ENCODE measurements at regions not wholly inside any gene's neighbourhood (a gene's known extent, or its start where the extent isn't known, plus 50 kb on each side); places are given as distances from the start of the nearest gene placed in this dataset.
"Not testable (repeated sequence)": the region's sequence is repeated elsewhere in the genome, so short reads cannot be mapped to it uniquely, and the experiment has no call there.

- DNase-seq (ENCODE audit: low read depth), result no peak
- TF ChIP-seq, protein P1, sequence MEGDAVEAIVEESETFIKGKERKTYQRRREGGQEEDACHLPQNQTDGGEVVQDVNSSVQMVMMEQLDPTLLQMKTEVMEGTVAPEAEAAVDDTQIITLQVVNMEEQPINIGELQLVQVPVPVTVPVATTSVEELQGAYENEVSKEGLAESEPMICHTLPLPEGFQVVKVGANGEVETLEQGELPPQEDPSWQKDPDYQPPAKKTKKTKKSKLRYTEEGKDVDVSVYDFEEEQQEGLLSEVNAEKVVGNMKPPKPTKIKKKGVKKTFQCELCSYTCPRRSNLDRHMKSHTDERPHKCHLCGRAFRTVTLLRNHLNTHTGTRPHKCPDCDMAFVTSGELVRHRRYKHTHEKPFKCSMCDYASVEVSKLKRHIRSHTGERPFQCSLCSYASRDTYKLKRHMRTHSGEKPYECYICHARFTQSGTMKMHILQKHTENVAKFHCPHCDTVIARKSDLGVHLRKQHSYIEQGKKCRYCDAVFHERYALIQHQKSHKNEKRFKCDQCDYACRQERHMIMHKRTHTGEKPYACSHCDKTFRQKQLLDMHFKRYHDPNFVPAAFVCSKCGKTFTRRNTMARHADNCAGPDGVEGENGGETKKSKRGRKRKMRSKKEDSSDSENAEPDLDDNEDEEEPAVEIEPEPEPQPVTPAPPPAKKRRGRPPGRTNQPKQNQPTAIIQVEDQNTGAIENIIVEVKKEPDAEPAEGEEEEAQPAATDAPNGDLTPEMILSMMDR (IDR thresholded peaks at IDR 0.05; ENCODE audit: control insufficient read depth, insufficient read depth, low read depth, low read length, missing control alignments), result no peak
- no peak overlapping the region for H3K4me3 ChIP-seq (ENCODE audit: control insufficient read depth, low read depth, low read length)
Observed at GRCh38 chr1:164154622-164155021, 404.4 kb upstream of the PBX1 start.

DNA sequence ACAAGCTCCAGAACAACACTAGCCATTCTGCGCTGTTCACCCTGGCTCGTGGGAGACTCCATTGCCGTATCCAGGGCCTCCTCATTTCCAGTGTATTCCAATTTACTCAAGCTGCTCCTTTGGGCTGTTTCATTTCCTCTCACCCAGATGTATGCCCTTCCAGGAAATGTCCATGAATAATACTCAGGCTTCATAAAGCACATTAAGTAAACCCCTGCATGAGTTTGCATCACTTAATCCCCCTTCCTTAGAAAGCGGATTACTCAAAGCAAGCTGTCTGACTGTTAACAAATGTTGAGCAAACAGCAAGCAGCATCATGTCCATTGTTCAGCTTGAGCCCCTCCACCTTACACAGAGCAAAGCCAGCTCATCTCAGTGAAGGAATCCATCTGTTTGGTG lies 403.6 kb upstream of the PBX1 start:
- TF ChIP-seq, protein P1 (IDR thresholded peaks at IDR 0.05; ENCODE audit: control insufficient read depth, insufficient read depth, low read depth, low read length, missing control alignments), result no peak
- H3K4me3 ChIP-seq (ENCODE audit: control insufficient read depth, low read depth, low read length), result no peak overlapping the region
- DNase-seq (ENCODE audit: low read depth), result no peak

DNA sequence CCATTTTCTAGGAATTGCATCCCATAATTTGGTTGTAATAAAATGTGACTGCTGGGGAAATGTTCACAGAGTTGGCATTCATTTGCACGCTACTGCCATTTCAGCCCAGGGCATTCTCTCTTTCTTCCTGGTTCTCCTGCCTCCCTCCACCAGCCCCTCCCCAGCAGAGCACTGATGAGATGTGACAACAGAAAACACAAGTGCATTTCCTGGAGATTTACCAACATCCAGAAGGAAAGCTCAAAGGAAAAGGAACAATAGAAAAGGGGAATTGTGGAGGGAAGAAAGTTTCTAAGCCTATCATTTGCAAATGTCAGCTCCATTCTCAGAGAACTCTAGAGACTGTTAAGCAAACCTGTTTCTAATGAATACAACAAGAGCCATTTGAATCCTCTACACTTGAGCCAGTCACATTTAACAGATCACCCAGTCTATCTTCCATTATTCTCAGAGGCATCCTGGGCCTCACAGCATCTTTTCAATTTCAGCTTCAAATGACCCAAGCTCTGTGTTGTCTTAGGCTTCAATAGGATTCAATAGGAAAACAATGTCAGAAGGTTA lies 395.6 kb upstream of the PBX1 start:
- no peak overlapping the region for H3K4me3 ChIP-seq (ENCODE audit: control insufficient read depth, low read depth, low read length)
- DNase-seq (ENCODE audit: low read depth), result no peak
- TF ChIP-seq, protein P1 (IDR thresholded peaks at IDR 0.05; ENCODE audit: control insufficient read depth, insufficient read depth, low read depth, low read length, missing control alignments), result no peak

- TF ChIP-seq, protein P1 (IDR thresholded peaks at IDR 0.05; ENCODE audit: control insufficient read depth, insufficient read depth, low read depth, low read length, missing control alignments), result no peak
- DNase-seq (ENCODE audit: low read depth), result no peak
- H3K4me3 ChIP-seq (ENCODE audit: control insufficient read depth, low read depth, low read length), result no peak overlapping the region
Observed at GRCh38 chr1:164165466-164165865, 393.5 kb upstream of the PBX1 start.

DNA sequence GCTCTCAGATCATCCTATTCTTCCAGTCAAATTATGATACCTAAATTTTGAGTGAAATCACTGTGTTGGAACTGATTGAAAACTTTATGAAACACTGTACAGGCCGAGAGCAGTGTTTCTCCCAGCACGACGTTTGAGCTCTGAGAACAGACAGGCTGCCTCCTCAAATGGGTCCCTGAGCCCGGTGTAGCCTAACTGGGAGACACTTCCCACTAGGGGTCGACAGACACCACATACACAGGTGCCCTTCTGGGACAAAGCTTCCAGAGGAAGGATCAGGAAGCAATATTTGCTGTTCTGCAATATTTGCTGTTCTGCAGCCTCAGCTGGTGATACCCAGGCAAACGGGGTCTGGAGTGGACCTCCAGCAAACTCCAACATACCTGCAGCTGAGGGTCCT lies 392.5 kb upstream of the PBX1 start:
- not testable (repeated sequence) for H3K4me3 ChIP-seq (ENCODE audit: control insufficient read depth, low read depth, low read length)
- peak; percentile 1 for DNase-seq (ENCODE audit: low read depth)
- TF ChIP-seq, protein P1 (IDR thresholded peaks at IDR 0.05; ENCODE audit: control insufficient read depth, insufficient read depth, low read depth, low read length, missing control alignments), result peak; percentile 62

DNA sequence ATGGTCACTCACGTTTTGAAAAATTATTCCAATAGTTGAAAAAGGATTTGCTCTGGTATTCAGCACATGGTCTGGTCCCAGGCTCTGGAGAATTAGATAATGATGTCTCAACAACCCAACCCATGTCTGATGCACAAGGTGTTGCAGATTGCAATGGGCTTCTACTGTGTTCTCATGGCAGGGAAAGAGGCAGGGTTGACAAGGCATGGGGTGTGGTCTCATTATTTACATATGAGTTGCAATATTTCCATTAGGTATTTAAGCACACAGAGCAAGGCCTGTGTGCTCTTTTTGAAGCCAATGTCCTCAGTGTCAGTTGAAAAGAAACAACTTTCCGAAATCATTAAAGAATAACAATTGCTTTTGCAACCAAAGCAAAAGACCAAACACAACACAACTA lies 381.9 kb upstream of the PBX1 start:
- DNase-seq (ENCODE audit: low read depth), result no peak
- H3K4me3 ChIP-seq (ENCODE audit: control insufficient read depth, low read depth, low read length), result no peak overlapping the region
- TF ChIP-seq, protein P1 (IDR thresholded peaks at IDR 0.05; ENCODE audit: control insufficient read depth, insufficient read depth, low read depth, low read length, missing control alignments), result no peak

DNA sequence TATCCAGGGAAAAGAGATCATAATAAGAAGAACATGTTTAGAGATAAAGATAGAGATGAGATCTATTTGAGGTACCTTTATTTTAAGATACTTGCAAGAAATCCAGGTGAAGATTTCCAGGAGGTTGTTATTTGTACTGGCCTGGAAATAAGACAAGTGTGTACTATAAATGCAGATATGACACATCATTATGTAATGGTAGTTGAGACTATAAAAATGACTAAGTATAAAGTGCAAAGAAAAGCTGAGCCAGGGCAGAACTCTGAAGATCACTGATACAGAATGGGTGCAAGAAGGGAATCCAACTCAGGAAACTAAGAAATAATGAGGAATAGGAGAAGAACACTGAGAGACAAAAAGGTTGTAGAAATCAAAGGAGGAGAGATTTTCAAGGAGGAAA lies 378.2 kb upstream of the PBX1 start:
- no peak for DNase-seq (ENCODE audit: low read depth)
- no peak overlapping the region for H3K4me3 ChIP-seq (ENCODE audit: control insufficient read depth, low read depth, low read length)
- TF ChIP-seq, protein P1 (IDR thresholded peaks at IDR 0.05; ENCODE audit: control insufficient read depth, insufficient read depth, low read depth, low read length, missing control alignments), result no peak
